Lower leg skin (tissue), 4 donors: ENCODE measurements at regions not wholly inside any gene's neighbourhood (a gene's known extent, or its start where the extent isn't known, plus 50 kb on each side); places are given as distances from the start of the nearest gene placed in this dataset.
A peak's percentile ranks its signal among the peaks of the same experiment; 100 is the strongest.
"Not testable (repeated sequence)": the region's sequence is repeated elsewhere in the genome, so short reads cannot be mapped to it uniquely, and the experiment has no call there.

Experiments used
- DNase-seq, 2 donors: peaks; one replicate each; pipeline ENCODE4 v3.0.0-alpha.2; 2019; ENCODE audit warnings: low spot score in 2 of 2
- H3K4me3 ChIP-seq: fragments of 200-600 bp; sonication (generic); 2 replicates; pipeline ENCODE4 v1.5.1; 2017; ENCODE audit warnings: mild to moderate bottlenecking, low read depth; ENCODE audit not compliant: poor library complexity, severe bottlenecking
- CTCF ChIP-seq, 3 donors: fragments of 450-650 bp; IDR thresholded peaks; one replicate each; pipeline ENCODE4 v1.5.1; 2016; ENCODE audit warnings: antibody characterized with exemption in 3 of 3, mild to moderate bottlenecking in 3 of 3, moderate library complexity in 2 of 3
- POLR2A ChIP-seq, 2 donors: fragments of 450-650 bp; IDR thresholded peaks; one replicate each; pipeline ENCODE4 v1.6.1; 2016 to 2017; ENCODE audit warnings: antibody characterized with exemption in 2 of 2, mild to moderate bottlenecking in 1 of 2, moderate library complexity in 1 of 2
- WGBS, 2 donors: methylation state at CpG; one replicate each; pipeline ENCODE4 v1.1.5; 2018; 5-methylcytosine and 5-hydroxymethylcytosine counted together
- intact Hi-C: fragments of 100-400 bp; cut with DNase I; formaldehyde crosslinking; loops from one replicate; pipeline ENCODE4 v1.15.0; 2023; ENCODE audit warnings: low total_unique reads

DNA sequence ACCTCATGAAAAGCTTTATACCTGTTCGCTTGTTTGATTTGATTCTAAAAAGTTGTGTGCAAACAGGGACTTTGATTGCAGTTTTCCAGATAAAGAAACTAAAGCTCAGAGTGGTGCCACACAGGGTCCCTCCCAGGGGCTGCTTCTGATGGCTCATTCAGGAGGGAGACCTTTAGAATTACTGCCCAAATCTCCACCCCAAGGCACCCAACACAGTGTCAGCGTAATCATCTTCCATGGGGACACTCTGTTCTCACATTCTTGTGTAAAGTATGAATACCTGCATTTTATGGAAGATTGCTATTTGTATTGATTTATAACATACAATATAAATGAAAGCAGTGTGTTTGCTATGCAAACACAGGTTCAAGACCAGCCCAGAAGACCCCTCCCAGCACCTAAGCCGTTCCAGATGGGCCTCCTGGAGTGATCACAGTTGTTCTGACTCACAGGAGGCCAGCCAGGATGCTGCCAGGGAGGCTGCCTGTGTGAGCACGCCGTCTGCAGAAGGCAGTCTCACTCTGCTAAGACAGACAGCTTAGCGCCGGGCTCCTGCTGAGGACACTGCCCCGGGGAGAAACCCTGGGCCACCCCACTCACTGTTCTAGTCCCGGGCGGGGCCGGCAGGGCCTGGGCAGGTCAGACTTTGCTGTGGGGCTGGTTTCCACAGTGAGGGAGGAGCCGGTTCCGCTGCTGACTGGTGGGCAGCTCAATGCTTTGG lies 185.6 kb downstream of the FAM43A start:
- intact Hi-C loops = no loop called here
- 11 to 14% methylated on average over 13 of the region's 13 CpGs for WGBS, 2 donors
- DNase-seq = peak; percentile 74 to 90
- TF ChIP-seq CTCF (IDR thresholded peaks at IDR 0.05) (no peak), POLR2A (IDR thresholded peaks at IDR 0.05) (no peak)
- H3K4me3 ChIP-seq = no peak overlapping the region

- no peak overlapping the region for H3K4me3 ChIP-seq
- intact Hi-C loops = no loop called here
- WGBS, 2 donors = 54 to 62% methylated on average over 14 of the region's 14 CpGs
- no peak for TF ChIP-seq CTCF (IDR thresholded peaks at IDR 0.05)
- TF ChIP-seq POLR2A (IDR thresholded peaks at IDR 0.05) = no peak
- peak in 1 of 2 donors; percentile 71 for DNase-seq
Observed at GRCh38 chr3:194871864-194872668, 186.4 kb downstream of the FAM43A start.

GRCh38 chr3:194872669-194872977 lies 186.9 kb downstream of the FAM43A start:
- DNase-seq = no peak
- TF ChIP-seq POLR2A (IDR thresholded peaks at IDR 0.05) (no peak), CTCF (IDR thresholded peaks at IDR 0.05) (no peak)
- 7 to 17% methylated on average over 2 of the region's 2 CpGs for WGBS, 2 donors
- no peak overlapping the region for H3K4me3 ChIP-seq
- intact Hi-C loops = no loop called here

GRCh38 chr3:194873474-194873873 lies 187.8 kb downstream of the FAM43A start:
- intact Hi-C loops, H3K4me3 ChIP-seq: not testable (repeated sequence)
- 94% methylated on average over 10 of the region's 10 CpGs for WGBS, 2 donors
- DNase-seq = peak in 1 of 2 donors; percentile 65

- H3K4me3 ChIP-seq = no peak overlapping the region
- intact Hi-C loops = no loop called here
- TF ChIP-seq CTCF (IDR thresholded peaks at IDR 0.05) = no peak
- 76 to 85% methylated on average over 5 of the region's 5 CpGs for WGBS, 2 donors
- peak in 1 of 2 donors; percentile 57 for DNase-seq
Observed at GRCh38 chr3:194874206-194874605, 188.5 kb downstream of the FAM43A start.

DNA sequence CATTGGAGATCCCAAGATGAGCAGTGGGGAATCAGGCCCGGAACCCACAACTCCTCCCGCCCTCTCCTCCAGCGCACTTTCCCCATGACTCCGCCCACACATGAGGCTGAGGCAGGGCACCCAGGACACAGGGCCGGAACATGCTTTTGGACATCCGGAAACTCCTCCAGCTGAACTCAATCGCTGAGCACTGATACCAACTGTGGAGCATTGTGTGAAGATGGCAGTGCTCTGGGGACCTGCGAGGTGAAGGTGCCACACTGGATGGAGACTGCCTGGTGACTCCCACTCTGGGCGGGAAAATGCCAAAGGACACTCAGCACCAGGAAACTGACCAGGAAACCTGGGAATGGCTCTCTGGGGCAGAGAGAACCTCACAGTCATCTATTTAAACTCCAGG lies 189.1 kb downstream of the FAM43A start:
- intact Hi-C loops = no loop called here
- no peak for TF ChIP-seq CTCF (IDR thresholded peaks at IDR 0.05)
- no peak for TF ChIP-seq POLR2A (IDR thresholded peaks at IDR 0.05)
- no peak overlapping the region for H3K4me3 ChIP-seq
- WGBS, 2 donors = 94 to 95% methylated on average over 9 of the region's 9 CpGs
- peak in 1 of 2 donors; percentile 48 for DNase-seq
